B cell (primary cell): ENCODE measurements at regions not wholly inside any gene's neighbourhood (a gene's known extent, or its start where the extent isn't known, plus 50 kb on each side); places are given as distances from the start of the nearest gene placed in this dataset.

Source experiments
- ATAC-seq: fragments of 200-7000 bp; cut with Tn5 transposase; one replicate; pipeline ENCODE4 v1.10.0; 2021; ENCODE audit warnings: low read depth, mild to moderate bottlenecking, moderate number of reproducible peaks, moderate library complexity
- CTCF ChIA-PET: fragments of 350-600 bp; sonication (Branson Sonifier 250); formaldehyde crosslinking; loops from one replicate; lab custom pipeline; 2021; ENCODE audit warnings: antibody characterized with exemption, inconsistent platforms; lab: Charles Lee
- POLR2A ChIA-PET: fragments of 350-600 bp; sonication (Branson Sonifier 250); formaldehyde crosslinking; loops from one replicate; lab custom pipeline; 2021; ENCODE audit warnings: antibody characterized with exemption; lab: Charles Lee
- DNase-seq: peaks from one replicate; pipeline ENCODE4 v3.0.0; 2013
- H2AFZ ChIP-seq: 2 replicates; pipeline ENCODE4 v1.6.1; 2012; ENCODE audit warnings: mild to moderate bottlenecking, low read depth, low read length; ENCODE audit not compliant: insufficient read depth, poor library complexity, severe bottlenecking
- H3K27ac ChIP-seq, 2 donors: 1 replicate in 1 of 2; 2 replicates in 1 of 2; pipeline ENCODE4 v1.5.1; 2012 to 2013; ENCODE audit warnings: low read length in 2 of 2, mild to moderate bottlenecking in 2 of 2, moderate library complexity in 1 of 2
- H3K27me3 ChIP-seq, 4 experiments: fragments of 200-600 bp in 1 of 4; sonication (generic) in 1 of 4; replicated peaks in 1 of 4; 1 replicate in 2 of 4; 2 replicates in 2 of 4; pipeline versions ENCODE4 v1.6.1 to v1.7.0; 2013 to 2016; ENCODE audit warnings: low read length in 3 of 4, mild to moderate bottlenecking in 2 of 4, mixed read lengths in 1 of 4, moderate library complexity in 1 of 4; ENCODE audit not compliant: insufficient read depth in 4 of 4, control insufficient read depth in 3 of 4; ENCODE audit errors: control extremely low read depth in 1 of 4
- H3K36me3 ChIP-seq, 2 experiments: replicated peaks in 1 of 2; 1 replicate in 1 of 2; 2 replicates in 1 of 2; pipeline versions ENCODE4 v1.6.1 to v1.7.1; 2013; ENCODE audit warnings: low read length in 1 of 2; ENCODE audit not compliant: insufficient read depth in 2 of 2, control insufficient read depth in 1 of 2; ENCODE audit errors: control extremely low read depth in 1 of 2, extremely low read depth in 1 of 2
- H3K4me1 ChIP-seq, 2 donors: fragments of 200-600 bp in 1 of 2; sonication (generic) in 1 of 2; 1 replicate in 1 of 2; 2 replicates in 1 of 2; pipeline versions ENCODE4 v1.5.1 to v1.6.1; 2013 to 2017; ENCODE audit warnings: low read length in 2 of 2; ENCODE audit not compliant: control insufficient read depth in 2 of 2, insufficient read depth in 2 of 2
- H3K4me2 ChIP-seq: replicated peaks from 2 replicates; pipeline ENCODE3; 2012; ENCODE audit warnings: mild to moderate bottlenecking, low read depth, low read length; ENCODE audit not compliant: poor library complexity, severe bottlenecking
- H3K4me3 ChIP-seq, 5 experiments: fragments of 200-600 bp in 1 of 5; sonication (generic) in 1 of 5; 1 replicate in 3 of 5; 2 replicates in 2 of 5; pipeline versions ENCODE4 v1.5.1 to v1.7.0; 2011 to 2016; ENCODE audit warnings: low read length in 4 of 5, mild to moderate bottlenecking in 4 of 5, low read depth in 2 of 5, control low read depth in 1 of 5, moderate library complexity in 1 of 5; ENCODE audit not compliant: insufficient read depth in 1 of 5; ENCODE audit errors: control extremely low read depth in 1 of 5, extremely low read depth in 1 of 5
- H3K79me2 ChIP-seq: fragments of 200-600 bp; sonication (generic); one replicate; pipeline ENCODE4 v1.6.0; 2016; ENCODE audit warnings: low read length; ENCODE audit not compliant: control insufficient read depth, insufficient read depth
- H3K9ac ChIP-seq: fragments of 200-600 bp; sonication (generic); 2 replicates; pipeline ENCODE4 v1.6.1; 2017; ENCODE audit warnings: mild to moderate bottlenecking, low read length, moderate library complexity
- H3K9me3 ChIP-seq, 3 donors: one replicate each; pipeline versions ENCODE4 v1.6.1 to v1.7.1; 2013; ENCODE audit warnings: low read length in 2 of 3; ENCODE audit not compliant: control insufficient read depth in 2 of 3, insufficient read depth in 1 of 3; ENCODE audit errors: control extremely low read depth in 1 of 3
- H4K20me1 ChIP-seq: 2 replicates; pipeline ENCODE4 v1.6.0; 2012; ENCODE audit warnings: mild to moderate bottlenecking, low read length; ENCODE audit not compliant: insufficient read depth, control insufficient read depth, poor library complexity, severe bottlenecking
- H3K27ac Mint-ChIP-seq: one replicate; pipeline ENCODE4 v1.8.0; 2021; ENCODE audit warnings: mixed read lengths
- H3K27me3 Mint-ChIP-seq: one replicate; pipeline ENCODE4 v1.8.0; 2021; ENCODE audit warnings: mixed read lengths
- H3K4me1 Mint-ChIP-seq: one replicate; pipeline ENCODE4 v1.8.0; 2021; ENCODE audit warnings: mixed read lengths
- H3K4me3 Mint-ChIP-seq: one replicate; pipeline ENCODE4 v1.8.0; 2021; ENCODE audit warnings: mixed read lengths
- H3K9me3 Mint-ChIP-seq: one replicate; pipeline ENCODE4 v1.8.0; 2022; ENCODE audit warnings: mixed read lengths; ENCODE audit not compliant: insufficient read depth
- EZH2 ChIP-seq: IDR thresholded peaks from 2 replicates; pipeline ENCODE4 v1.6.1; 2012; ENCODE audit warnings: borderline replicate concordance, low read depth, mild to moderate bottlenecking, moderate library complexity, low read length; ENCODE audit not compliant: insufficient read depth, poor library complexity, severe bottlenecking
- WGBS: methylation state at CpG from one replicate; pipeline ENCODE4 v1.1.5; 2013; ENCODE audit warnings: missing lambda C conversion rate; ENCODE audit not compliant: insufficient coverage; 5-methylcytosine and 5-hydroxymethylcytosine counted together
- intact Hi-C: fragments of 100-400 bp; cut with micrococcal nuclease; formaldehyde crosslinking; loops from one replicate; pipeline ENCODE4 v1.10.0; 2022
- TF ChIP-seq, protein P1 (sequence below): fragments of 200-600 bp; IDR thresholded peaks from one replicate; pipeline ENCODE4 v1.8.0; 2022; ENCODE audit warnings: antibody characterized with exemption, mild to moderate bottlenecking

DNA sequence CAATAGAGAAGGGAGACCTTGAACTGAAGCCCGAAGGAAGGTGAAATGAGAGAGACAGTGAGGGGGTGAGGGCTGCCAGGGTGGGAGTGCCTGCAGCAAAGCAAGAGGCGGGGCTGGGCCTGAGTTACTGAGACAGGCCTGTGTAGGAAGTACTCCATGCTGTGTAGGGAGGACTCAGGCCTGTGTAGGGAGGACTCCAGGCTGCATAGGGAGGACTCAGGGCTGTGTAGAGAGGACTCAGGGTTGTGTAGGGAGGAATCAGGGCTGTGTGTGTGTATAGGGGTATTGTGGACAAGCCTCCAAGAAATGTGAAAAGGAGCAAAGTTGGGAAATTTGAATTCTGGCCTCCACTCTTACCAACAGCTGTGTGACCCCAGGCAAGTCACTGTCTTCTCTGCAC is 133.8 kb upstream of the CACNA1E start:
- ATAC-seq (no peak), DNase-seq (no peak)
- POLR2A ChIA-PET, result no interaction called here
- Mint-ChIP-seq H3K4me3 (no peak overlapping the region), H3K27ac (no peak overlapping the region), H3K27me3 (peaks cover 8% of the 10 kb centered on the region), H3K4me1 (no peaks in the 10 kb centered on the region), H3K9me3 (no peaks in the 10 kb centered on the region)
- H3K4me3 ChIP-seq, result no peak overlapping the region
- no peaks in the 10 kb centered on the region for H3K4me1 ChIP-seq
- no peaks in the 10 kb centered on the region for H3K27me3 ChIP-seq
- H3K9ac ChIP-seq, result no peak overlapping the region
- H3K9me3 ChIP-seq, result no peaks in the 10 kb centered on the region
- no peak overlapping the region for H3K4me2 ChIP-seq
- CTCF ChIA-PET, result no interaction called here
- H4K20me1 ChIP-seq, result no peaks in the 10 kb centered on the region
- H3K27ac ChIP-seq, result no peak overlapping the region
- WGBS, result 87% methylated on average over 2 of the region's 2 CpGs
- TF ChIP-seq, protein P1, sequence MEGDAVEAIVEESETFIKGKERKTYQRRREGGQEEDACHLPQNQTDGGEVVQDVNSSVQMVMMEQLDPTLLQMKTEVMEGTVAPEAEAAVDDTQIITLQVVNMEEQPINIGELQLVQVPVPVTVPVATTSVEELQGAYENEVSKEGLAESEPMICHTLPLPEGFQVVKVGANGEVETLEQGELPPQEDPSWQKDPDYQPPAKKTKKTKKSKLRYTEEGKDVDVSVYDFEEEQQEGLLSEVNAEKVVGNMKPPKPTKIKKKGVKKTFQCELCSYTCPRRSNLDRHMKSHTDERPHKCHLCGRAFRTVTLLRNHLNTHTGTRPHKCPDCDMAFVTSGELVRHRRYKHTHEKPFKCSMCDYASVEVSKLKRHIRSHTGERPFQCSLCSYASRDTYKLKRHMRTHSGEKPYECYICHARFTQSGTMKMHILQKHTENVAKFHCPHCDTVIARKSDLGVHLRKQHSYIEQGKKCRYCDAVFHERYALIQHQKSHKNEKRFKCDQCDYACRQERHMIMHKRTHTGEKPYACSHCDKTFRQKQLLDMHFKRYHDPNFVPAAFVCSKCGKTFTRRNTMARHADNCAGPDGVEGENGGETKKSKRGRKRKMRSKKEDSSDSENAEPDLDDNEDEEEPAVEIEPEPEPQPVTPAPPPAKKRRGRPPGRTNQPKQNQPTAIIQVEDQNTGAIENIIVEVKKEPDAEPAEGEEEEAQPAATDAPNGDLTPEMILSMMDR, result no peak
- no peak for TF ChIP-seq EZH2
- H3K36me3 ChIP-seq, result no peaks in the 10 kb centered on the region
- no peaks in the 10 kb centered on the region for H3K79me2 ChIP-seq
- no peak overlapping the region for H2AFZ ChIP-seq
- intact Hi-C loops, result no loop called here

DNA sequence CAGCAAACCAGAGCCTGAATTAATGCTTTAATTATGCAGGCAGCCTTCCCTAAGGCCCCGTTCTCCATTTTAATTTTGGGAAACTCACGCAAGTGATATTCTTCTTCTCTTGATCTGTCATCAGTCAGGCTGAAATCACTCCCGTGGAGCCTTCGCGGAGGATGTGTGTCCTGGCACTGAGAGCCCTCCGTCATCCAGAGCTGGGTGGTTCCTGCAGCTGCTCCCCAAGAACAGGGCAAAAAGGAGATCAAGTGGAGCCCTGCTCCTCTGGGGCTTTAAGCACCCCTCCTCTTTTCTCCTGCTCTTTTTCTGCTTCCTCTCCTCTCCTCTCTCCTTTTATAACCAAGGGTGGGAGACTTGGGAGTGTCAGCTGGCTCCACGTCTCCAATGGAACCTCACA is 133.2 kb upstream of the CACNA1E start:
- peaks cover 8% of the 10 kb centered on the region for H3K27me3 Mint-ChIP-seq
- H3K4me3 Mint-ChIP-seq, result no peak overlapping the region
- TF ChIP-seq EZH2, result no peak
- TF ChIP-seq, protein P1, result no peak
- CTCF ChIA-PET, result no interaction called here
- Histone ChIP-seq H4K20me1 (no peaks in the 10 kb centered on the region), H3K27me3 (peaks cover 0 to 4% (median 0%) of the 10 kb centered on the region in 4 experiments), H3K4me2 (no peak overlapping the region), H3K79me2 (no peaks in the 10 kb centered on the region), H3K36me3 (no peaks in the 10 kb centered on the region), H3K27ac (no peak overlapping the region), H2AFZ (no peak overlapping the region), H3K9me3 (no peaks in the 10 kb centered on the region), H3K4me3 (no peak overlapping the region), H3K4me1 (no peaks in the 10 kb centered on the region), H3K9ac (no peak overlapping the region)
- POLR2A ChIA-PET, result no interaction called here
- no peak overlapping the region for H3K27ac Mint-ChIP-seq
- intact Hi-C loops, result no loop called here
- 93% methylated on average over 7 of the region's 7 CpGs for WGBS
- no peaks in the 10 kb centered on the region for H3K9me3 Mint-ChIP-seq
- DNase-seq (no peak), ATAC-seq (no peak)
- no peaks in the 10 kb centered on the region for H3K4me1 Mint-ChIP-seq
